Suprapubic skin (tissue), 4 donors: ENCODE measurements at regions not wholly inside any gene's neighbourhood (a gene's known extent, or its start where the extent isn't known, plus 50 kb on each side); places are given as distances from the start of the nearest gene placed in this dataset.

Experiments
- DNase-seq, 2 donors: peaks; one replicate each; pipeline ENCODE4 v3.0.0-alpha.2; 2019; ENCODE audit warnings: low spot score in 2 of 2
- H3K27ac ChIP-seq: fragments of 200-600 bp; sonication (generic); one replicate; pipeline ENCODE4 v1.5.1; 2019
- H3K27me3 ChIP-seq: fragments of 200-600 bp; sonication (generic); one replicate; pipeline ENCODE4 v1.5.1; 2019
- H3K36me3 ChIP-seq: fragments of 200-600 bp; sonication (generic); one replicate; pipeline ENCODE4 v1.5.1; 2019
- H3K4me1 ChIP-seq: fragments of 200-600 bp; sonication (generic); one replicate; pipeline ENCODE4 v1.5.1; 2019
- H3K4me3 ChIP-seq: fragments of 200-600 bp; sonication (generic); one replicate; pipeline ENCODE4 v1.5.1; 2019; ENCODE audit warnings: mild to moderate bottlenecking
- H3K9me3 ChIP-seq: fragments of 200-600 bp; sonication (generic); one replicate; pipeline ENCODE4 v1.5.1; 2019
- EP300 ChIP-seq: sonication (generic); formaldehyde crosslinking; IDR thresholded peaks from one replicate; pipeline ENCODE4 v1.6.1; 2017; ENCODE audit warnings: antibody characterized with exemption
- POLR2A ChIP-seq, 2 donors: fragments of 450-650 bp; IDR thresholded peaks; one replicate each; pipeline ENCODE4 v1.6.1; 2017; ENCODE audit warnings: antibody characterized with exemption in 2 of 2, mild to moderate bottlenecking in 2 of 2, moderate library complexity in 2 of 2
- POLR2AphosphoS5 ChIP-seq, 3 donors: sonication (generic); formaldehyde crosslinking; IDR thresholded peaks; one replicate each; pipeline ENCODE4 v1.6.1; 2017; ENCODE audit warnings: antibody characterized with exemption in 3 of 3
- WGBS: methylation state at CpG from one replicate; pipeline ENCODE4 v1.1.5; 2018; 5-methylcytosine and 5-hydroxymethylcytosine counted together
- TF ChIP-seq, protein P1 (sequence below), 2 donors: fragments of 200-600 bp in 1 of 2; fragments of 450-650 bp in 1 of 2; sonication (generic) in 1 of 2; IDR thresholded peaks; one replicate each; pipeline ENCODE4 v1.5.1; 2016 to 2019; ENCODE audit warnings: antibody characterized with exemption in 2 of 2, mild to moderate bottlenecking in 1 of 2, moderate library complexity in 1 of 2

- 86% methylated on average over 1 of the region's 1 CpG for WGBS
- no peaks in the 10 kb centered on the region for H3K9me3 ChIP-seq
- H3K27me3 ChIP-seq = no peaks in the 10 kb centered on the region
- no peak overlapping the region for H3K4me3 ChIP-seq
- H3K36me3 ChIP-seq = no peaks in the 10 kb centered on the region
- TF ChIP-seq EP300 (no peak), POLR2A (IDR thresholded peaks at IDR 0.05) (no peak), POLR2AphosphoS5 (IDR thresholded peaks at IDR 0.05) (no peak)
- TF ChIP-seq, protein P1, sequence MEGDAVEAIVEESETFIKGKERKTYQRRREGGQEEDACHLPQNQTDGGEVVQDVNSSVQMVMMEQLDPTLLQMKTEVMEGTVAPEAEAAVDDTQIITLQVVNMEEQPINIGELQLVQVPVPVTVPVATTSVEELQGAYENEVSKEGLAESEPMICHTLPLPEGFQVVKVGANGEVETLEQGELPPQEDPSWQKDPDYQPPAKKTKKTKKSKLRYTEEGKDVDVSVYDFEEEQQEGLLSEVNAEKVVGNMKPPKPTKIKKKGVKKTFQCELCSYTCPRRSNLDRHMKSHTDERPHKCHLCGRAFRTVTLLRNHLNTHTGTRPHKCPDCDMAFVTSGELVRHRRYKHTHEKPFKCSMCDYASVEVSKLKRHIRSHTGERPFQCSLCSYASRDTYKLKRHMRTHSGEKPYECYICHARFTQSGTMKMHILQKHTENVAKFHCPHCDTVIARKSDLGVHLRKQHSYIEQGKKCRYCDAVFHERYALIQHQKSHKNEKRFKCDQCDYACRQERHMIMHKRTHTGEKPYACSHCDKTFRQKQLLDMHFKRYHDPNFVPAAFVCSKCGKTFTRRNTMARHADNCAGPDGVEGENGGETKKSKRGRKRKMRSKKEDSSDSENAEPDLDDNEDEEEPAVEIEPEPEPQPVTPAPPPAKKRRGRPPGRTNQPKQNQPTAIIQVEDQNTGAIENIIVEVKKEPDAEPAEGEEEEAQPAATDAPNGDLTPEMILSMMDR (IDR thresholded peaks at IDR 0.05) = no peak
- H3K27ac ChIP-seq = no peak overlapping the region
- H3K4me1 ChIP-seq = no peaks in the 10 kb centered on the region
- DNase-seq = no peak
These were observed 128.7 kb downstream of the CEP120 start for GRCh38 chr5:123294544-123294943.

GRCh38 chr5:123289210-123289609, 134.0 kb downstream of the CEP120 start:
- no peak overlapping the region for H3K27ac ChIP-seq
- no peaks in the 10 kb centered on the region for H3K36me3 ChIP-seq
- DNase-seq = no peak
- no peak for TF ChIP-seq POLR2AphosphoS5 (IDR thresholded peaks at IDR 0.05)
- TF ChIP-seq, protein P1 (IDR thresholded peaks at IDR 0.05) = no peak
- no peak for TF ChIP-seq POLR2A (IDR thresholded peaks at IDR 0.05)
- no peak for TF ChIP-seq EP300
- peaks cover 28% of the 10 kb centered on the region for H3K27me3 ChIP-seq
- peaks cover 3% of the 10 kb centered on the region for H3K4me1 ChIP-seq
- no peak overlapping the region for H3K4me3 ChIP-seq
- no peaks in the 10 kb centered on the region for H3K9me3 ChIP-seq

DNA sequence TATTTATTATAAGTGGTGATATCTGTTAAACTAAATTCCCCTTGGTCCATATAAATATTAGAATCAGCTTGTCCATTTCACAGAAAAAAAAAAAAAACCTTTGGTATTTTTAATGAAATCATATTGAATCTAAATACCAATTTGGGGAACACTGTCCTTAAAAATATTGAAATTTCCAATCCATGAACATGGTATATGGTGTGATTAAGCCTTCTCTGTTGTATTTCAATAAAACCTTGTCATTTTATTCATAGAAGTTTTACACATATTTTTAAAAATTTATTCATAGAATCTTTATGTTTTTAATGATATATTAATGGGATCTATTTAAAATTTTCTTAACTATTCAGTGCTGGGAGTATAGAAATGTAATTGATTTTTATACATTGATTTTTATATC, 135.3 kb downstream of the CEP120 start:
- H3K9me3 ChIP-seq = no peaks in the 10 kb centered on the region
- no peak overlapping the region for H3K27ac ChIP-seq
- peaks cover 3% of the 10 kb centered on the region for H3K4me1 ChIP-seq
- H3K4me3 ChIP-seq = no peak overlapping the region
- no peak for DNase-seq
- TF ChIP-seq EP300 = no peak
- TF ChIP-seq POLR2A (IDR thresholded peaks at IDR 0.05) = no peak
- no peak for TF ChIP-seq POLR2AphosphoS5 (IDR thresholded peaks at IDR 0.05)
- no peaks in the 10 kb centered on the region for H3K36me3 ChIP-seq
- peaks cover 32% of the 10 kb centered on the region for H3K27me3 ChIP-seq

DNA sequence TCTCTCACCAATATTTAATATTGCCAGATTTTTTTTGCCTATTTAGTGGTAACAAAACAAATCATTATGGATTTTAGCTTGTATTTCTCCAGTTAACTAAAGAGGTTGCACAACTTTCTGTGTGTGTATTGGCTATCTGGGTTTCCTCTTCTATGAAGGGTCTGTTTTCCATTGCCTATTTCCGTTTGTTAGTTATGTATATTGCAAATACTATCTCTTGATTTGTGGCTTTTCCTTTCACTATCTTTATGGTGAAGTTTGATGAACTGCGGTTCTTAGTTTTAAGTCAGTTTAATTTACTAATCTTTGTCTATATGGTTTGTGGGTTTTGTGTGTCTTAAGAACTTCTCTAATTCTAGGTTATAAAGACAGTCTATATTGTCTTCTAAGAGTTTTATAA, 136.3 kb downstream of the CEP120 start:
- TF ChIP-seq POLR2A (IDR thresholded peaks at IDR 0.05) (no peak), EP300 (no peak), POLR2AphosphoS5 (IDR thresholded peaks at IDR 0.05) (no peak)
- TF ChIP-seq, protein P1 (IDR thresholded peaks at IDR 0.05) = no peak
- 88% methylated on average over 2 of the region's 2 CpGs for WGBS
- H3K27me3 ChIP-seq = peaks cover 32% of the 10 kb centered on the region

DNA sequence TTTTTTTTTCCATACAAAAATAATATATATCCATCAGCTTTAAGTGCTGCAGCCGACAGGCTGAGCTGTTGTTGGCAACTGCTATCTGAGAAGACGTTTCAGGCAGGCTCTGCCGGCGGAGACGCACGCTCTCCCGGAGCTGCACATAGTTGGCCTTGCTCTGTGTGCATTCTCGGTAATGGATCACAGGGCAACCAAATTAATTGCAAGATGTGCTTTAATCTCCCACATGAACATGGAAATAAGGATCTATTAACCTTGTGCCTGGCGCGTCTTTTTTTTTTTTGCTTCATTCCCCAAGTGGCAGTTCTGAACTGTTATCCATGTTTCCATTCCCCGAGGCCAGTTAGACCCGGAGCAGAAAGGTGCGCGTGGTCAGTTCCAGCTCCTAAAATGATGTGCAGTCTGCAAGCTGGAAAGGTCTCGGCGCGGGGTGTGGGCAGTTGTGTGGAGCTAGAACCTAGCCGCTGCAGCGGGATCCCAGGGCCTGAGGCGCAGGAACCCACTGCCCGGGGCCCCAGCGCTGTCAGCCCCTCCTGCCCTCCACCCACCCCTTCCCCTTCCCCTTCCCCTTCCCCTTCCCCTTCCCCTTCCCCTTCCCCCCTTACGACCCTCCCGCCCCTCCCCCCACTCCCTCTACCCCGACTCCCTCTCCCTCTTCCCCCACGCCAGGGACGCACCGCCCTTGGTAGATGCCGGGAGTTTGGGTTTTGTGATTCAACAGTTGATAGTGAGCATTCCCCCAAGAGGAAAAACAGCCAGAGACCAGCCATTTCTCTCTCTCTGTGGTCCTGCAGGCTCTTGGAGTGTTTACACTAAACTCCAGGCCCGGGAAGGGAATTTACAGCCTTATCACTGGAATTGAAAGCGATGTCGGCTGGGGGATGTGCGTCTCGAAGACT, 137.8 kb downstream of the CEP120 start:
- no peak overlapping the region for H3K27ac ChIP-seq
- 9% methylated on average over 32 of the region's 34 CpGs for WGBS
- TF ChIP-seq POLR2AphosphoS5 (IDR thresholded peaks at IDR 0.05) (no peak), EP300 (no peak), POLR2A (IDR thresholded peaks at IDR 0.05) (no peak)
- TF ChIP-seq, protein P1 (IDR thresholded peaks at IDR 0.05) = no peak
- H3K9me3 ChIP-seq = no peaks in the 10 kb centered on the region
- DNase-seq = no peak
- H3K27me3 ChIP-seq = peaks cover 32% of the 10 kb centered on the region
- peak overlapping the region; percentile 11 for H3K4me3 ChIP-seq
- peaks cover 3% of the 10 kb centered on the region for H3K4me1 ChIP-seq
- no peaks in the 10 kb centered on the region for H3K36me3 ChIP-seq

More for the DNA sequence above, 136.3 kb downstream of the CEP120 start:
- Histone ChIP-seq H3K4me3 (no peak overlapping the region), H3K9me3 (no peaks in the 10 kb centered on the region), H3K36me3 (no peaks in the 10 kb centered on the region), H3K27ac (no peak overlapping the region), H3K4me1 (peaks cover 3% of the 10 kb centered on the region)
- no peak for DNase-seq
